HepG2 (cell line): ENCODE measurements at regions not wholly inside any gene's neighbourhood (a gene's known extent, or its start where the extent isn't known, plus 50 kb on each side); places are given as distances from the start of the nearest gene placed in this dataset.

ENCODE experiments used
- ATAC-seq: fragments of 200-7000 bp; cut with Tn5 transposase; 3 replicates; pipeline ENCODE4 v1.9.1; 2020; ENCODE audit warnings: mild to moderate bottlenecking, moderate library complexity
- BruUV-seq: library from RNA; stranded (reverse); fragments of 400-500 nt; replicated peaks from 2 replicates; lab custom pipeline; 2021; lab: Mats Ljungman, UMichigan
- CTCF ChIA-PET: fragments of 300-600 bp; formaldehyde crosslinking; extraction: SDS; loops from one replicate; lab custom pipeline; 2021; ENCODE audit warnings: low total read pairs, inconsistent platforms, low intra/inter-chr PET ratio; lab: Yijun Ruan, JAX
- POLR2A ChIA-PET: fragments of 350-600 bp; sonication (Branson Sonifier 250); formaldehyde crosslinking; loops from one replicate; lab custom pipeline; 2020; ENCODE audit warnings: antibody characterized with exemption, inconsistent platforms; lab: Yijun Ruan, JAX
- DNase-seq: peaks from one replicate; pipeline ENCODE4 v3.0.0-alpha.2; 2015; ENCODE audit warnings: low spot score
- FAIRE-seq: peaks from 3 replicates; lab custom pipeline; 2011; peaks lifted over from hg19 to GRCh38; lab: Jason Lieb, UNC
- H2AFZ ChIP-seq: one replicate; pipeline ENCODE4 v1.6.1; 2011; ENCODE audit warnings: low read length, inconsistent platforms
- H3K27ac ChIP-seq: fragments of 300-600 bp; 3 replicates; pipeline ENCODE4 v1.8.0; 2011; ENCODE audit warnings: mixed run types, mild to moderate bottlenecking, mixed read lengths, low read length, inconsistent platforms; ENCODE audit not compliant: insufficient read depth; ENCODE audit errors: extremely low read length
- H3K27me3 ChIP-seq, 2 experiments: fragments of 200-600 bp in 1 of 2; 2 replicates in 1 of 2; 3 replicates in 1 of 2; pipeline versions ENCODE4 v1.6.0 to v1.8.0; 2011; ENCODE audit warnings: low read length in 2 of 2, mild to moderate bottlenecking in 2 of 2, moderate library complexity in 2 of 2, inconsistent platforms in 1 of 2; ENCODE audit not compliant: insufficient read depth in 2 of 2, control insufficient read depth in 1 of 2
- H3K36me3 ChIP-seq, 2 experiments: fragments of 200-600 bp in 1 of 2; replicated peaks in 1 of 2; 2 replicates in 1 of 2; 3 replicates in 1 of 2; pipeline versions ENCODE4 v1.5.1 to v1.8.0; 2011; ENCODE audit warnings: low read length in 2 of 2, inconsistent platforms in 1 of 2; ENCODE audit not compliant: insufficient read depth in 2 of 2, control insufficient read depth in 1 of 2
- H3K4me1 ChIP-seq: 2 replicates; pipeline ENCODE4 v1.5.1; 2012; ENCODE audit warnings: low read length, inconsistent platforms; ENCODE audit not compliant: insufficient read depth
- H3K4me2 ChIP-seq: 2 replicates; pipeline ENCODE4 v1.6.0; 2011; ENCODE audit warnings: low read depth, low read length, inconsistent platforms
- H3K4me3 ChIP-seq, 3 experiments: fragments of 200-600 bp in 1 of 3; sonication (generic), shearing (Covaris generic) in 1 of 3; replicated peaks in 1 of 3; 2 replicates each; pipeline ENCODE4 v1.5.1; 2011 to 2016; ENCODE audit warnings: low read length in 3 of 3, inconsistent platforms in 2 of 3, low read depth in 2 of 3, mild to moderate bottlenecking in 2 of 3, control low read depth in 1 of 3, mixed read lengths in 1 of 3; ENCODE audit not compliant: insufficient read depth in 1 of 3
- H3K79me2 ChIP-seq: one replicate; pipeline ENCODE4 v1.6.1; 2011; ENCODE audit warnings: low read length, inconsistent platforms; ENCODE audit not compliant: insufficient read depth
- H3K9ac ChIP-seq: 2 replicates; pipeline ENCODE4 v1.6.0; 2011; ENCODE audit warnings: mild to moderate bottlenecking, low read depth, low read length, inconsistent platforms; ENCODE audit not compliant: insufficient read depth
- H3K9me3 ChIP-seq: 2 replicates; pipeline ENCODE4 v1.5.1; 2012; ENCODE audit warnings: mild to moderate bottlenecking, low read length
- H4K20me1 ChIP-seq: 2 replicates; pipeline ENCODE4 v1.6.0; 2011; ENCODE audit warnings: inconsistent platforms, mild to moderate bottlenecking, low read length, moderate library complexity; ENCODE audit not compliant: insufficient read depth
- HNRNPUL1 ChIP-seq: fragments of 200-400 bp; formaldehyde crosslinking; IDR thresholded peaks from 2 replicates; pipeline ENCODE4 v1.6.1; 2017; ENCODE audit warnings: low read depth, mild to moderate bottlenecking, low read length, moderate library complexity
- ZNF501 ChIP-seq: sonication (generic); formaldehyde crosslinking; IDR thresholded peaks from 2 replicates; pipeline ENCODE4 v1.5.1; 2020; ENCODE audit warnings: mild to moderate bottlenecking, moderate library complexity, missing genetic modification reagents
- ZNF850 ChIP-seq: sonication (generic); formaldehyde crosslinking; conservative IDR thresholded peaks from 2 replicates; pipeline ENCODE4 v1.9.0; 2021; ENCODE audit warnings: mild to moderate bottlenecking, missing genetic modification reagents
- WGBS: methylation state at CpG from one replicate; pipeline ENCODE4 v1.1.6; 2017; ENCODE audit warnings: low lambda C conversion rate; 5-methylcytosine and 5-hydroxymethylcytosine counted together
- in situ Hi-C: cut with HindIII; loops from 2 replicates; pipeline ENCODE4 v1.10.0; 2017; ENCODE audit warnings: low pct_unique_long_range_greater_than_20kb; ENCODE audit not compliant: extremely low pct_ligation_motif_present
- intact Hi-C: fragments of 100-400 bp; cut with micrococcal nuclease; formaldehyde crosslinking; loops from one replicate; pipeline ENCODE4 v1.10.0; 2022; ENCODE audit not compliant: unreplicated experiment
- TF ChIP-seq, protein P1 (sequence below): sonication (generic); formaldehyde crosslinking; IDR thresholded peaks from 2 replicates; pipeline ENCODE4 v1.5.0; 2020; ENCODE audit warnings: mild to moderate bottlenecking, missing genetic modification reagents
- TF ChIP-seq, protein P2 (sequence below): sonication (generic); formaldehyde crosslinking; IDR thresholded peaks from 2 replicates; pipeline ENCODE4 v1.5.0; 2020; ENCODE audit warnings: missing genetic modification reagents, mild to moderate bottlenecking, borderline replicate concordance
- TF ChIP-seq, protein P3 (sequence below): sonication (generic); formaldehyde crosslinking; IDR thresholded peaks from 2 replicates; pipeline ENCODE4 v1.5.0; 2020; ENCODE audit warnings: missing genetic modification reagents
- TF ChIP-seq, protein P4 (sequence below): IDR thresholded peaks from 2 replicates; pipeline ENCODE4 v1.6.1; 2016

DNA sequence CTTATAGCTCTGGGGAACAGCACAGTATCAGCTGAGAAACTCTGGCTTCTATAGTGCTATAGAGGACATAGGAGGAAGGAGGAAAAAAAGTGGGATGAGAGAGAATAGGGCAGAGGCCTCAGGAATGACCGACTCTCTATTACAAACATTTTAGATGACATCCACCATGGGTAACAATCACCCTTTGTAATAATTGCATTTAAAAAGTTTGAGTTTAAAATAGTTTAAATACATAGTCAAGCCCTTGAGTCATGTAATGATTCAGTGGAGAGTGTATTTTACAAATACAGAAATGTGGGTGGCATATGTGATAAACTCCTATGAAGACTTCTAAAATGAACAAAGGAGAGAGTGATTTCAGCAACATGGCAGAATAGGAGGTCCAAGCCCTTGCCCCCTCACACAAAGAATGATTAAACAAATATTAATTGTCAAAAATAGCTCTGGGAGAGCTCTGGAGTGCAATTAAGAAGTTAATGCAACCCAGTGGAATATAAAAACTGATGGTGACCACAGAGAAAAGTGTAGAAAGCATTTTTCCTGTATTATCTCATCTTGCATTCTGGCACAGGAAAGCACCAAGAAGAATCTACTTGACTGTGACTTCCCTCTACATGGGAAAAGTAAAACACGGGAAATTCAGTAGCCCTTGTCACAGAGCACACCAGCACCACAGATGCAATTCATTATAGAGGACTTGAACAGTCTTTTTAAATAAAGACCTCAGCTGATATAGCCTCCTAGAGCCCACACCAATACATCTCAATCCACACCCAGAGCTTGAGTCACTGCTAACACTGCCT lies 569.0 kb upstream of the SORCS1 start (continued):
- TF ChIP-seq, protein P1, sequence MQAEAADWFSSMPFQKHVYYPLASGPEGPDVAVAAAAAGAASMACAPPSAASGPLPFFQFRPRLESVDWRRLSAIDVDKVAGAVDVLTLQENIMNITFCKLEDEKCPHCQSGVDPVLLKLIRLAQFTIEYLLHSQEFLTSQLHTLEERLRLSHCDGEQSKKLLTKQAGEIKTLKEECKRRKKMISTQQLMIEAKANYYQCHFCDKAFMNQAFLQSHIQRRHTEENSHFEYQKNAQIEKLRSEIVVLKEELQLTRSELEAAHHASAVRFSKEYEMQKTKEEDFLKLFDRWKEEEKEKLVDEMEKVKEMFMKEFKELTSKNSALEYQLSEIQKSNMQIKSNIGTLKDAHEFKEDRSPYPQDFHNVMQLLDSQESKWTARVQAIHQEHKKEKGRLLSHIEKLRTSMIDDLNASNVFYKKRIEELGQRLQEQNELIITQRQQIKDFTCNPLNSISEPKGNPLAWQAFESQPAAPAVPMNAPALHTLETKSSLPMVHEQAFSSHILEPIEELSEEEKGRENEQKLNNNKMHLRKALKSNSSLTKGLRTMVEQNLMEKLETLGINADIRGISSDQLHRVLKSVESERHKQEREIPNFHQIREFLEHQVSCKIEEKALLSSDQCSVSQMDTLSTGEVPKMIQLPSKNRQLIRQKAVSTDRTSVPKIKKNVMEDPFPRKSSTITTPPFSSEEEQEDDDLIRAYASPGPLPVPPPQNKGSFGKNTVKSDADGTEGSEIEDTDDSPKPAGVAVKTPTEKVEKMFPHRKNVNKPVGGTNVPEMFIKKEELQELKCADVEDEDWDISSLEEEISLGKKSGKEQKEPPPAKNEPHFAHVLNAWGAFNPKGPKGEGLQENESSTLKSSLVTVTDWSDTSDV = no peak
- TF ChIP-seq, protein P2, sequence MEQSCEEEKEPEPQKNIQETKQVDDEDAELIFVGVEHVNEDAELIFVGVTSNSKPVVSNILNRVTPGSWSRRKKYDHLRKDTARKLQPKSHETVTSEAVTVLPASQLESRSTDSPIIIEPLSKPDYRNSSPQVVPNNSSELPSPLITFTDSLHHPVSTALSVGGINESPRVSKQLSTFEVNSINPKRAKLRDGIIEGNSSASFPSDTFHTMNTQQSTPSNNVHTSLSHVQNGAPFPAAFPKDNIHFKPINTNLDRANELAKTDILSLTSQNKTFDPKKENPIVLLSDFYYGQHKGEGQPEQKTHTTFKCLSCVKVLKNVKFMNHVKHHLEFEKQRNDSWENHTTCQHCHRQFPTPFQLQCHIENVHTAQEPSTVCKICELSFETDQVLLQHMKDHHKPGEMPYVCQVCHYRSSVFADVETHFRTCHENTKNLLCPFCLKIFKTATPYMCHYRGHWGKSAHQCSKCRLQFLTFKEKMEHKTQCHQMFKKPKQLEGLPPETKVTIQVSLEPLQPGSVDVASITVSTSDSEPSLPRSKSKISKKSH (CRISPR knock-in tag) = no peak
- TF ChIP-seq, all 625 proteins: peak for 0

DNA sequence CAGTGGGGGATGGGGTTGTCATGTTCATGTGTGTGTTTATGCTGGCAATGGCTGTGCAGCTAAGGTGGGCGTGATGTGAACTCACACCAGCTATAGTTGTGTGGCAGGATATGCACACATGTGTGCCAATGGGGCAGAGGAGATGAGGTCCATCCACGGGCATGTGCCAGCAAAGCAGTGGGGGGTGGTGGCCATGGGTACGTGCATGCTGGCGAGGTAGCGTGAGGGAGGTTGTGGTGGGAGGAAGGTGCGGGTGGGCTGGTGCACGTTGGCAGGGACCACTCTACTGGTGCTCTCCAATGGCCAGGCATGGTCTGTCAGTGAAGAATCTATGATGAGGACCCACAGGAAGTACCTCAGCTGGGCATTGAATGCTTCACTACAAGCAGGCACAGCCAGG lies 567.5 kb upstream of the SORCS1 start:
- Histone ChIP-seq H3K9ac (no peak overlapping the region), H3K4me3 (no peak overlapping the region), H3K4me2 (no peak overlapping the region), H3K4me1 (no peaks in the 10 kb centered on the region), H3K9me3 (peaks cover 90% of the 10 kb centered on the region), H2AFZ (no peak overlapping the region), H4K20me1 (no peaks in the 10 kb centered on the region), H3K36me3 (no peaks in the 10 kb centered on the region), H3K27ac (no peak overlapping the region), H3K79me2 (no peaks in the 10 kb centered on the region), H3K27me3 (no peaks in the 10 kb centered on the region)
- CTCF ChIA-PET = no interaction called here
- intact Hi-C loops (no loop called here), in situ Hi-C loops (no loop called here)
- TF ChIP-seq, protein P3, sequence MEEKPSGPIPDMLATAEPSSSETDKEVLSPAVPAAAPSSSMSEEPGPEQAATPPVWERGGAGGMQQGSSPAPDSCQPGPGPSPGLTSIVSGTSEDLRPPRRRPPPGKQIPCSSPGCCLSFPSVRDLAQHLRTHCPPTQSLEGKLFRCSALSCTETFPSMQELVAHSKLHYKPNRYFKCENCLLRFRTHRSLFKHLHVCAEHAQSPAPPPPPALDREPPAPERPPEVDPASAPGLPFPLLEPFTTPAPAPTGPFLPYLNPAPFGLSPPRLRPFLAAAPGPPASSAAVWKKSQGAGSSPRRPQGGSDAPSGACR (CRISPR knock-in tag) = no peak
- TF ChIP-seq ZNF850 (CRISPR knock-in tag) (no peak), ZNF501 (CRISPR knock-in tag) (no peak), HNRNPUL1 (no peak)
- TF ChIP-seq, protein P4, sequence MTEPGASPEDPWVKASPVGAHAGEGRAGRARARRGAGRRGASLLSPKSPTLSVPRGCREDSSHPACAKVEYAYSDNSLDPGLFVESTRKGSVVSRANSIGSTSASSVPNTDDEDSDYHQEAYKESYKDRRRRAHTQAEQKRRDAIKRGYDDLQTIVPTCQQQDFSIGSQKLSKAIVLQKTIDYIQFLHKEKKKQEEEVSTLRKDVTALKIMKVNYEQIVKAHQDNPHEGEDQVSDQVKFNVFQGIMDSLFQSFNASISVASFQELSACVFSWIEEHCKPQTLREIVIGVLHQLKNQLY (CRISPR knock-in tag) = no peak
- WGBS = 9% methylated on average over 7 of the region's 7 CpGs
- ATAC-seq (no peak), FAIRE-seq (no peak), DNase-seq (no peak)
- POLR2A ChIA-PET = no interaction called here
- no TSS peak for BruUV-seq
